ENCODE measurements at regions not wholly inside any gene's neighbourhood (a gene's known extent, or its start where the extent isn't known, plus 50 kb on each side); places are given as distances from the start of the nearest gene placed in this dataset.

- Mint-ChIP-seq H3K36me3 (ENCODE audit: low read depth) (no peaks in the 10 kb centered on the region), H3K9me3 (peaks cover 14% of the 10 kb centered on the region), H3K27me3 (ENCODE audit: insufficient read depth) (no peaks in the 10 kb centered on the region), H3K4me3 (no peak overlapping the region), H3K27ac (no peak overlapping the region), H3K4me1 (no peaks in the 10 kb centered on the region)
- Histone ChIP-seq H3K27me3 (ENCODE audit: control insufficient read depth, insufficient read depth, low read length, poor library complexity, severe bottlenecking) (no peaks in the 10 kb centered on the region), H3K27ac (ENCODE audit: low read depth, low read length) (no peak overlapping the region), H3K9ac (ENCODE audit: extremely low read depth, low read length, poor library complexity, severe bottlenecking) (no peak overlapping the region), H3K4me3 (ENCODE audit: low read length) (no peak overlapping the region), H3K9me3 (ENCODE audit: control insufficient read depth, low read length) (no peaks in the 10 kb centered on the region), H3K36me3 (ENCODE audit: control insufficient read depth, insufficient read depth, low read length) (no peaks in the 10 kb centered on the region), H3K4me1 (ENCODE audit: control insufficient read depth, insufficient read depth, low read length) (no peaks in the 10 kb centered on the region)
- no peak for DNase-seq
- TF ChIP-seq, protein P1, sequence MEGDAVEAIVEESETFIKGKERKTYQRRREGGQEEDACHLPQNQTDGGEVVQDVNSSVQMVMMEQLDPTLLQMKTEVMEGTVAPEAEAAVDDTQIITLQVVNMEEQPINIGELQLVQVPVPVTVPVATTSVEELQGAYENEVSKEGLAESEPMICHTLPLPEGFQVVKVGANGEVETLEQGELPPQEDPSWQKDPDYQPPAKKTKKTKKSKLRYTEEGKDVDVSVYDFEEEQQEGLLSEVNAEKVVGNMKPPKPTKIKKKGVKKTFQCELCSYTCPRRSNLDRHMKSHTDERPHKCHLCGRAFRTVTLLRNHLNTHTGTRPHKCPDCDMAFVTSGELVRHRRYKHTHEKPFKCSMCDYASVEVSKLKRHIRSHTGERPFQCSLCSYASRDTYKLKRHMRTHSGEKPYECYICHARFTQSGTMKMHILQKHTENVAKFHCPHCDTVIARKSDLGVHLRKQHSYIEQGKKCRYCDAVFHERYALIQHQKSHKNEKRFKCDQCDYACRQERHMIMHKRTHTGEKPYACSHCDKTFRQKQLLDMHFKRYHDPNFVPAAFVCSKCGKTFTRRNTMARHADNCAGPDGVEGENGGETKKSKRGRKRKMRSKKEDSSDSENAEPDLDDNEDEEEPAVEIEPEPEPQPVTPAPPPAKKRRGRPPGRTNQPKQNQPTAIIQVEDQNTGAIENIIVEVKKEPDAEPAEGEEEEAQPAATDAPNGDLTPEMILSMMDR (conservative IDR thresholded peaks at IDR 0.05): no peak
Measured at GRCh38 chr14:86310611-86311010, 780.7 kb downstream of the FLRT2 start.

- peaks cover 14% of the 10 kb centered on the region for H3K9me3 Mint-ChIP-seq
- Histone ChIP-seq H3K4me1 (ENCODE audit: control insufficient read depth, insufficient read depth, low read length) (no peaks in the 10 kb centered on the region), H3K27ac (ENCODE audit: low read depth, low read length) (no peak overlapping the region), H3K4me3 (ENCODE audit: low read length) (no peak overlapping the region), H3K9ac (ENCODE audit: extremely low read depth, low read length, poor library complexity, severe bottlenecking) (no peak overlapping the region), H3K27me3 (ENCODE audit: control insufficient read depth, insufficient read depth, low read length, poor library complexity, severe bottlenecking) (no peaks in the 10 kb centered on the region), H3K36me3 (ENCODE audit: control insufficient read depth, insufficient read depth, low read length) (no peaks in the 10 kb centered on the region), H3K9me3 (ENCODE audit: control insufficient read depth, low read length) (no peaks in the 10 kb centered on the region)
- no peaks in the 10 kb centered on the region for H3K36me3 Mint-ChIP-seq (ENCODE audit: low read depth)
- WGBS, 2 experiments (ENCODE audit: insufficient coverage in 1 of 2, insufficient read length in 1 of 2): 92 to 96% methylated on average over 3 to 4 of the region's 6 CpGs
- H3K4me1 Mint-ChIP-seq: no peaks in the 10 kb centered on the region
- TF ChIP-seq, protein P1 (conservative IDR thresholded peaks at IDR 0.05): no peak
- no peaks in the 10 kb centered on the region for H3K27me3 Mint-ChIP-seq (ENCODE audit: insufficient read depth)
- no peak for DNase-seq
- no peak overlapping the region for H3K27ac Mint-ChIP-seq
- no peak overlapping the region for H3K4me3 Mint-ChIP-seq
Measured at GRCh38 chr14:86310148-86310547, 780.2 kb downstream of the FLRT2 start.

GRCh38 chr14:86305058-86305457 is 775.1 kb downstream of the FLRT2 start:
- Histone ChIP-seq H3K4me1 (ENCODE audit: control insufficient read depth, insufficient read depth, low read length) (no peaks in the 10 kb centered on the region), H3K4me3 (ENCODE audit: low read length) (no peak overlapping the region), H3K9ac (ENCODE audit: extremely low read depth, low read length, poor library complexity, severe bottlenecking) (no peak overlapping the region), H3K36me3 (ENCODE audit: control insufficient read depth, insufficient read depth, low read length) (no peaks in the 10 kb centered on the region), H3K27ac (ENCODE audit: low read depth, low read length) (no peak overlapping the region), H3K9me3 (ENCODE audit: control insufficient read depth, low read length) (no peaks in the 10 kb centered on the region), H3K27me3 (ENCODE audit: control insufficient read depth, insufficient read depth, low read length, poor library complexity, severe bottlenecking) (no peaks in the 10 kb centered on the region)
- WGBS, 2 experiments (ENCODE audit: insufficient coverage in 1 of 2, insufficient read length in 1 of 2): 91% methylated on average over 2 of the region's 2 CpGs; no CpG with 5 or more reads in 1 of the 2 experiments
- no peaks in the 10 kb centered on the region for H3K27me3 Mint-ChIP-seq (ENCODE audit: insufficient read depth)
- no peak for DNase-seq
- H3K36me3 Mint-ChIP-seq (ENCODE audit: low read depth): no peaks in the 10 kb centered on the region
- no peak overlapping the region for H3K4me3 Mint-ChIP-seq
- no peak overlapping the region for H3K27ac Mint-ChIP-seq
- TF ChIP-seq, protein P1 (conservative IDR thresholded peaks at IDR 0.05): no peak
- H3K4me1 Mint-ChIP-seq: no peaks in the 10 kb centered on the region
- peaks cover 1% of the 10 kb centered on the region for H3K9me3 Mint-ChIP-seq

Data from endodermal cell (in vitro differentiated cells).